HG03442 (cell line): ENCODE measurements at regions not wholly inside any gene's neighbourhood (a gene's known extent, or its start where the extent isn't known, plus 50 kb on each side); places are given as distances from the start of the nearest gene placed in this dataset.

Source experiments
- ATAC-seq: cut with Tn5 transposase; IDR thresholded peaks from one replicate; pipeline ENCODE4 v1.9.1; 2021; ENCODE audit warnings: mild to moderate bottlenecking, moderate library complexity; ENCODE audit not compliant: unreplicated experiment

DNA sequence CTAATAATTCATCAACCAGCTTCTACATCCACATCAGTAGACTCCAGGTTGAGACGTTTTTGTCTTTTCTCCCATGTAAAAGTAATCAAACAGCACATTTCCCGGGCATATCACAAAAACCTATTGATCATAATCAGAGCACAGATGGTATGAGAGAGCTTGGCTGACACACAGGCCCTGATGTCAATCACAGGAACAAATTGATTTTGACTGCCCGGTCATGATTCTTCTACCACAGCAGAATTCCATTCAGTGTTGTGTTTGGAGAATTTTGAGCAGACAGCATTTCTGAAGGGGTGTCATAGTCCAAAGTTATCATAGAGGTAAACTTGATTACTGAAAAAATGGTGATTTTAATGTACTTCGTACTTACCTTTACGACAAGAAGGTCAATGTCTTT, 351.1 kb downstream of the ZSWIM6 start:
- no peak for ATAC-seq

DNA sequence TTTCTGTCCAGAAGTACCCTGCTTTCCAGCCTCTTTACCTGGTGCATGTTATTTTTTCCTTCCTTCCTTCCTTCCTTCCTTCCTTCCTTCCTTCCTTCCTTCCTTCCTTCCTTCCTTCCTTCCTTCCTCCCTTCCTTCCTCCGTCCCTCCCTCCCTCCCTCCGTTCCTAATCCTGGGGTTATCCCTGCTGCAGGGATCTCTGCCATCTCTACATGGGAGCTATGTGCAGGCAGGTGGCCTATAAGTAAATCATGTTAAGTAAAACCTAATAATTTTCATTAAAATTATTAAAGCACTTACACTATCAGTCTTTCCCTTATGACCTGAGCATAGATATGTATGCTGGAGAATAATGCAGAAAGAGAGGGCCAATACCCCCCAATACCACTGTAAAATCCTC, 351.9 kb downstream of the ZSWIM6 start:
- no peak for ATAC-seq

DNA sequence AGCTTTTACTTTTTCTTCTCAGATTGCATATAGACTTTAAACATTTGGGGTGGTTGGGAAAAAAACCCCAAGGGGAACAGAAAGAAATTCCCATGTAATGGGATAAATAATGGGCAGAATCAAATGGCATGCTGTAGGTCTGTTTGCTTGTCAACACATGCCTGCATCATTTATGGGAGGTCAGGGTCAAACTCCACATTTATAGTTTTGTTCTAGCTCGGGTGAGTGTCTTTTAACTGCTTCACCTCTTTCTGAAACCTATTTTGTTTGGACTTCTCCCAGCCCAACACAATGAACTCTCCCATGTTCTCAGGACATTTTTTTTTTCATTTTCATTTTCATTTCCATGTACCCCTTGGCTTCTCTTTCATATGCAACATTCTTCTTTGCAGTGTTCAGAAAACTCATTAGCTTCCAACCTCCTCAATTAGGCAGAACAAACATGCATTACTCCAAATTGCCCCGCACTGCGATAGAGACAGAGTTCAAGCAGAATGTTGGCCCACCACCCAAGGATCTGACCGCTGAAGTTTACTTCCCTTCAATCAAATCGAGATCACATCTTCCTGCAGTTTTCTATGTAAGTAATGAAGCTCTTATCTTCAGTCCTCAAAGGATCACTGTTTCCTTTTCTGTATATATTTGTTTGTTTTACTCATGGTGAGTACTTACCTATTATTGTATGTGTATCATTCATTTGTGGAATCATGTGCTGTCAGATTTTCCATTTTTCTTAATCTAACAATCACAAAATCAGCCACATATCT, 354.6 kb downstream of the ZSWIM6 start:
- ATAC-seq, result no peak

DNA sequence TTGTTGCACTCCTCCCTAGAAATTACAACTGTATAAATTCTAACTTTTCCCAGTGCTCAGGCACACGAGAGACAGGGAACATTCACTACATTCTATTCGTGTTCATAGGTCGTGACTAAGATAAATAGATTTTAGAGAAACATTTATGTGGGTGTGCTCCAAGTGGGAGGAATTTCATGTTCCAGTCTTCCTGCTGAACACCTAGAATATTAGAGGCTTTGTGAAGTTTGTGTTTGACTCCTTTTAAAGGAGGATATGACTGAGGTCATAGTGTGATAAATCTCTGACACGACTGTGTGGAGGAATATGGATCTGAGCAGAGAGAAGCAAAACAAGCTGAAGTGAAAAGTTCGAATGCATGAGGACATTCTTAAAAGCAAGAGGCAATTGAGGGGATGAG, 355.3 kb downstream of the ZSWIM6 start:
- no peak for ATAC-seq

DNA sequence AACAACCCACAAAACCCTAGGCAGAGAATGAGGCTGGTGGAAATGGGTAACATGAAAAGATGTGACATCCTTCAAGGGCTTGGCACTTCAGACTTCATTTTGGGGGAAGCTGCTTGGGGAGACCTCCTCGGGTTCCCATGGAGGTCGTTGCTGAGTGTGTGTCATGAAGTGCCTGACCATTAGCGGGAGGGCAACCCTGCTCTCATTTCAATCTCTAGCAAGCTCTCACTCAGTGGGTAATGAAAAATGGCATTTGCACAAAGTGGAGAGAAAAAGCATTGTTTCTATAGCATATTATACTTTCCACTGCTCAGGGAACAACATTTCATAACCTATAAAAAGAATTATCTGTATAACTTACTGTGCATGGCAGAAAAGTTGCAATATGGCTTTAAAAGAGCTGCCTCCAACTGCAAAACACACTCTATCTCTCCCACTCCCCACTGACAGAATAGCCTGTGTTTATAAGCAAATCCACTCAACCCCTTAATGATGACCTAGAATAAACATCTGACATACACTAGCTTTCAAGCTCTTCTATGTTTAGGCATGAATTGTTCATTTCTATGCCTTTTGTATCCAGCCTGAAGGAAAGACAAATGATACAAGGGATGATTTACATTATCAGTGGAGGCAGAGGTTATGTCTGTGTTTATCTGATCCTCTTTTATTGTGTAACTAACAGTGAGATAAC, 357.2 kb downstream of the ZSWIM6 start:
- no peak for ATAC-seq

DNA sequence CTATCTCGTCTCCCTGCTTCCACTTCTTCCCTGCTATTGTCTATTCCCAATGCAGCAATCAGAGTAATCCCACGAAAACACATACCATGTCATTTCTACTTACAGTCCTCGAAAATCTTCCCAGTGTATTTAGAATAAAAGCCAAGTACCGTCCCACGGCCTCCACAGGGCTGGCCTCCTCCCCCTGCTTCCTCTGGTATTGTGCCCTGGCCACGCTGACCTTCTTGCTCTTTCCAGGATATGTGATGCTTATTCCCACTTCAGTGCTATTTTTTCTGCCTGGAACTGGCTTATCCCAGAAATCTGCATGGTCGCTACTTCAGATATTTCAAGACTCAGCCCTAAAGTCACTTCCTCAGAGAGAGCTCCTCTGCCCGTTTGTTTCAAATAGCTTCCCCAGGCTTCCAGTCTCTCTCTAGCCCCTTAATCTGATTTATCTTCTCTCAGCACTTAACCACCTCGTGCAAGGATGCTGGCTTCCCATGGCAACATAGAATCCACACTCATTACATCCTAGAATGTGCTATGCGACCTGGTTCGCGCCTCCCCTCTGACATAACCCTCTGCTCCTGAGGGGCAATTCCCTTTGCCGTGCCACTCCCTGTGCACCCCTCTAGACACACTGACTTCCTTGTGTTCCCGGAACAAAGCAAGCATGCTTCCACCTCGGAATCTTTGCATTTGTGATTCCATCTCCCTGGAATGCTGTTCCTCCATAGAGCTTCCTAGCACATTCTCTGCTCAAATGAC, 365.9 kb downstream of the ZSWIM6 start:
- ATAC-seq, result no peak

DNA sequence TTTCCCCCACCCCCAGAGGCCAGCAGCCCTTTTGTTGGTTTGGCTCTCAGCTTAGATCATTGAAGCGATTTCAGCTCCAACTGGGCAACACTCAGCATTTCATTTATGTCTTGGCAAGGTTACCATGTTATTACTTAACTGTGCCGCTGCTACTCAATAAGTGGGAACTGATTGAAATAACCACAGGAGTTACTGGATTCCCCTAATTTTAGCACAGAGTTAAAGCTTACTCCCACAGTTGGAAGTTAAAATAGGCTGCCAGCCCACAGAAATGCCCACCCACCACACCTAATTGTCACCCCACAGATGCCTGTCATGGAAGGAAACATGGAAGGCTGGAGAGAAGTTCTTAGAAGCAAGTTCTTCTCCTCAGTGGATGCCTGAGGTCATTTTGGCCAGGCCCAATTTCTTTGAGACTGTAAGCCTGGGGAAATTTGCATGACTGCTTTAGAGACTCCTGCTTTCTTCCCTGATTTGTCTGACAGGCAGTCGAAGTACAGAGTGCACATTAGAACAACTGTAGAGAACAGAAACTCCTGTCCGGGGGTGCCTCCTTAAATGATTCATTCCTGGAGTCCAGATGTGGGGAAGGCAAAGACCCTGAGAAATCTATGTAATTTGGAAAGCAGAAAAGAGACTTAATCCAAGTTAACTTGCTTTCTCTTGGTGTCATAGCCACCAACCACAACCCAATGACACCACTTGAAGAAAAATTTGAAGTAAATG, 370.0 kb downstream of the ZSWIM6 start:
- peak; percentile 72 for ATAC-seq

DNA sequence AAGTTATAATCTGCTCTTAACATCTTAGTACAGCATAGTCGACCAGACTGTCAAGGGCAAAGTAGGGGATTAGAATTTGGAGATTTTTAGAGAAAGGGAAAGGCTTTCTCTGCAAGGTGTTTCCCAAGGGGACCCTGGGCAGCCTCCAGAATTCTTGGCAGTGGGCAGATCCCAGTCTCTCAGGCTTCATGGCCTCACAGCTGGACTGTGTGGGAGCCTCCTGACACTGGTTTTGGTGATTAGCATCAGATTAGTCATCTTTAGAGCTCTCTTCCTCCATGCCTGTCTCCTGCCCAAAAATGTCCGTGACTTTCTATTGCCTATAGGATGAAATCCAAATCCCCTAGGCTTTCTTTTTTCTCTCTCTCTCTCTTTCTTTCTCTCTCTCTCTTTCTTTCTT, 370.7 kb downstream of the ZSWIM6 start:
- ATAC-seq, result no peak

DNA sequence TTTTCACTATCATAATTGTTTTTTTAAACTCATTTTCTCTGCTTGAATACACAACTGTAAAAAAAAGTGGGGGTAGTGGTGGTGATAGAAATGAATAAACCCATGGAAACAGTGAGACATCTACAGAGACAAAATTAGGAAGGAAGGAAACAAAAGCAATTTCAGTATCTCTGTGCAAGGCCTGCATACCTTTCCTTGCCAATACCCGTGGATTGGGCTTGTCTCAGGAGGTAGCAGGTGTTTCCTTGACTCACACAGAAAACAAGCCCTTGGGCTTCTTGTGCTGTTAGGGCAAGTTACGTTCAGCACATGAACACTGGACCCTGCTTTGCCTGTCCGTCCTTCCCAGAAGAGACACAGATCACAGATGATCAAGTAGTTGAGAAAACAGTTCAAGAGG, 372.2 kb downstream of the ZSWIM6 start:
- ATAC-seq, result peak; percentile 43

DNA sequence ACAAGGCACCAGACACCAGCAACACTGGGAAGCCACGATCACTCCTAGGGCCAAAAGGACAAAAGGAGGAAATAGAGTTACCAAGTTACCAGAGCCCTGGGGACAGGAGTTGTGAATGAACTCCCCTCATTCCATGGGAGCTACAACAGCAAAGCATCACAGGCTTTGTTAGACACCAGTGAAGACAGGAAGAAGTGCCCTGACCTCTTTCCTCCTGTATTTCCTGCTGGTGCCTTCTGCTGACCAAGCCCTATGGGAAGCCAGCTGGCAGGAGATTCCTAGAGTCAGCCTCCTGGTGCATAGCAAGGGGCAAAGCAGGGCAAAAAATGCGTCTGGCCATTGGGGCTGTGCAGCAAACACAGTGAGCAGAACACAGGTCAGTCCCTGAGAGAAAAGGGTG, 374.7 kb downstream of the ZSWIM6 start:
- no peak for ATAC-seq

DNA sequence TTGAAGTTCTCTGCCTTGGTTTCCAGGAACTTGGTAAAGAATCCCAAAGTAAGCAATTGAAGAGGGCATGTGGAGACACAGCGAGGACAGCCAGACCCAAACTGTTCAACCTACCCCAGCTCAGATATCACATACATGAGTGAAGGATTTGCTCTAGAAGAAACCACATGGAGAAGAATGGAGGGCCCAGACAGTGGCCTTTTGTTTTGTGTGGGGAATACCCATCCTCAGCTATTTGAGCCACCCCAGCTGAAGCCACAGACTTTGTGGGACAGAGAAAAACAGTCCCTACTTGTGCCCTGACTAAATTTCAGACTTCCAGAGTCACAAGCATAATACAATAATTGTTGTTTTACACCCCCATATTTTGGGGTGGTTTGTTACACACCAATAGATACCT, 387.1 kb downstream of the ZSWIM6 start:
- no peak for ATAC-seq

DNA sequence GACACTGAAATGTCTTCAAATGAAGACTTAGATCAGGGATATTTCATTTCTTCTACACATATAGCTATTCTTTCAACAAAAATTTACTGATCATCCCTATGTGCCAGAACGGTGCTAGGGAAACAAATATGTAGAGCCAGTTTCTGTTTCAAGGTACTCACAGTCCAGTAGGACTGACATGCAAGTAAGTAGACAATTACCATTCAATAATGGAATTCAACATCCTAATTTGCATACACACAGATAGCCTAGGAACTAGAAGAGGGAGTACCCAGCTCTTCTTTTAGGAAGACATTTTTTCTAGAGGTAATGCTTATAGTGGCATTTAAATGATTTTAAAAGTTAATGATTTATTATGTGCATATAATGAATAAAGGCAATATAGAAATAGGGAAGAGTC, 388.8 kb downstream of the ZSWIM6 start:
- no peak for ATAC-seq

DNA sequence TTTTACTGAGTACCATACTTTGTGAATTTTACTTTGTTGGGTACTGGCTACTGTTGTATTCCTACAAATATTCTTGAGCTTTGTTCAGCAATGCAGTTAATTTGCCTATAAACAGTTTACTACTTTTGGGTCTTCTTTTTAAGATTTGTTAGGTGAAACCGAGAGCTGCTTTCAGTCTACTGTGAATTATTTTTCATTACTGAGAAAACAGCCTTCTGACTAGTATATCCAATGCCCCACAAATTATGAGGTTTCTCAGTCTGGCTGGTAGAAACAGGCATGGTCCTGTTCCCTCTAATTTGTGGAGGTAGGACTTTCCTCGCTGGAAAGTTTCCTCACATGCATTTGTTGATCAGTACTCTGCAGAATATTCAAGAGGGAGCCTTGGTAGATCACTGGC, 392.0 kb downstream of the ZSWIM6 start:
- ATAC-seq, result no peak

DNA sequence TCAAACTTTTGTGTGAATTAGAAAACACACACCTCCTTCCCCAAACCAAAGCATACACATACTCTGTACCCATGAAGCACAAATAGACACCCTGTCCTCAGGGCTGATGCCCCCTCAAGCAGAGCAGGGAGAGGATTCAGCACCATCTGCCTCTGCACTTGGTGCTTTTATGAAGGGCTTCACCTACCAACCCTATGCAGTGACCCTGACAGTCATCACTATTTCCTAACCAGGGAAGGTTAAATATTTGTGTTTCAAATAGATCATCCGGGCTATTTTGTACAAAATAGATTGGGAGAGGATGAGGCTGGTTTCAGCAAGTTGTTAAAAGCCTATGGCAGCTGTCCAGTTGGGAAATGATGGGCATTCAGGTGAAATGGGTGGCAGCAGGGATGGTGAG, 396.2 kb downstream of the ZSWIM6 start:
- ATAC-seq, result no peak

DNA sequence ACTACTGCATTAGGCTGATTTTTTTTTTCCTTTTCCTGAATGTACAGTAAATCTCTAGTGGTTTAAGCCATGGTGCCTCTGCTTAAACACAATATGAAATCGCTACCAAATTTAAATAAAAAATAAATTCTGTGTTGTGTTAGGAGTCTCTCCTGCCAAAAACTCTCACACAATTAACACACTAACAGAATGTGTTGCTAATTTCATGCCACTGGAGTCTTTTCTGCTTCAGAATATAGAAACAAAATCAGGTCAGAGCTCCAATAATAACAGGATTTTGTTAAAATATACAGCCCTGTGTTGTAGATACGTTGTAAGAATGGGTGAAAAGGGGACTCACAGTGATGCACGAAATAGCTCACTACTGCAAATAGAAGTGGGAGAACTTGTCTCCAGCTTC, 398.8 kb downstream of the ZSWIM6 start:
- ATAC-seq, result no peak

DNA sequence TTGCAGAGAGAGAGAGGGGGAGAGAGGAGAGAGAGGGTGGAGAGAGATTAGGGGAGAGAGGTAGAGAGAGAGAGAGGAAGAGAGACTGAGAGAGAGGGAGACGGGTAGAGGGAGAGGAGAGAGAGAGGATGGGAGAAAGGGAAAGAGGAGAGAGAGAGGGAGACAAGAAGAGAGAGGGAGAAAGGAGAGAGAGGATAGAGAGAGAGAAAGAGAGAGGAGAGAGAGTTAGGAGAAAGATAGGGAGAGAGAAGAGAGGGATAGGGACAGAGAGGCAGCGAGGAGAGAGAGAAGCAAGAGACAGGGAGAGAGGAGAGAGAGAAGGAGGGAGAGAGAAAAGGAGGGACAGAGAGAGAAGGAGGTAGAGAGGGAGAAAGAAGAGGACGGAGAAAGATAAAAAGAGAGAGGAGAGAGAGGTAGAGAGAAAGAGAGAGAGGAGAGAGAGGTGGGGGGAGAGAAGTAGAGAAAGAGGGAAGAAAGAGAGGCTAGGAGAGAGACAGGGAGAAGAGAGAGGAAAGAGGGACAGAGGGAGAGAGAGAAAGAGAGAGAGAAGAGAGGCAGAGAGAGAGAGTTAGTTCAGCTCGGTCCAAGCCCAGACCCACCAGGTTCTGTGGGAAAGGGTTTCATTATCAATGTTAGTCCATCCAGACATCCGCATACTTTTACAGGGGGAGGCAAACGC, 399.3 kb downstream of the ZSWIM6 start:
- no peak for ATAC-seq

DNA sequence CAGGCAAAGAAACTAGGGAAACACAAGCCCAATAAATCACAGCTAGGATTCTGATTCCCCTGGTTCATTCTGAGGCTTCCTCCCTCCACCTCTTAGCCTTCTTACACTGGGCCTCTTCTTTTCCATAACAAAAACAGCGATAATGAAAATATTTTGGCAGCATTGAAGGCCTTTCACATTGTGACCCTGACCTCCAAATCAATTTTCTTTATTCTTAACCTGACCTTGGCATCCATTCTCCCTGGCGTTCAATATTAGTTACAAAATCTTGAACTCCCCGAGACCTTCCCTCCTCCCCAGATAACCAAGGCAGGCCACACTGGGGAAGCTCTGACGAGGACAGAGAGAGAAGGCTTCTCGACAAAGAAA, 399.9 kb downstream of the ZSWIM6 start:
- no peak for ATAC-seq

DNA sequence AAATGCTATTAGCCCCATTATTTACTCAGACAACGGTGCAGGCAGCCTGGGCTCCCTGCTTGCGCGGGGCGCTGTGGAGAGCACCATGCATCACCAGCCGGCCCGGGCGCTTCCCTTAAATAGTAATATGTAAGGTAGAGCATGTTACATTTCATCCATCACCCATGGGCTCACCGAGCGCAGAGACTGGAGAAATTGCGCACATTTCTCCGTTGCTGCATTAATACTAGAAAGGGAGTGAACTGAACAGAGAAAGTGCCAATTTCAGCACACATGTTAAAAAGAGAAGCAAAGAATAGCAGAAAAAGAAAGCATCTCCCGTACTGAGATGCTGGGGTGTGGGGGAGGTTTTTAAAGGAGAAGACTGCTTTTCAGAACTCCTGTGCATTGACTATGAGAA, 400.3 kb downstream of the ZSWIM6 start:
- no peak for ATAC-seq

DNA sequence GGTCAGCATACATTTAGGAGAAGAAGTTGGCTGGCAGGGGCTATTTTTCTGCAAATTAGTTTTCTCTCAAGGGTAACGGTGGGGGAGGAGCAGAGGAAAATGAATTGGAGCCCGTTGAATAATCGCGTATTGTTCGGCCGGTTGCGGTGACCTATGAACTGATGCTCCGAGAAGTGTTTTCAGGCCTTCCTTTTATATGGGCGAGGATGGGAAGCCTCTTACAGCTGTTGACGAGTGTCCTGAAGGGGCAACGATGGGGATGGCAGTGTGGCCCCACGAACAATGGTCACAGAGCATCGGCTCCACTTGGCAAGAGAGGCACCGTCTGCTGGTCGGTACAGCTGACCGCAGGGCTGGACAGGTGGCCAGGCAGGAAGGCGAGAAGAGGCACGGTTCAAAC, 400.7 kb downstream of the ZSWIM6 start:
- ATAC-seq, result no peak

DNA sequence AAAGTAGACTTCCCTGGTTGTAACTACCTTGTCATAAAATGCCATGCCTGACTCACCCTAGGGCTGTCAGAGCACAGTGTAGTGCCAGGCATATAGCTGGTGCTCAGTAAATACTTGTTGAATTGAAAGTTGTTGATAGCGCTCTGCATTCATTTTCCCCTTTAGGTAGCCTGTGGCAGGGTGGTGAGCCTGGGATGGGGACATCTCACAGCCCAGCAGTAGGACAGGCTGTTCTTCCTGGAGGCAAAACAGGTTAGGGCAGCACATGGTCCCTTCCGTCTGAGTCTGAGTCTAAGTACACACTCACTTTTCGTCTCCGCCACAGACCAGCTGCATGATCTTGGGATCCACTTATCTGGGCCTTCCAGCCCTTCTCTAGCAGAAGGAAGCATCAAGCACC, 401.9 kb downstream of the ZSWIM6 start:
- ATAC-seq, result no peak

DNA sequence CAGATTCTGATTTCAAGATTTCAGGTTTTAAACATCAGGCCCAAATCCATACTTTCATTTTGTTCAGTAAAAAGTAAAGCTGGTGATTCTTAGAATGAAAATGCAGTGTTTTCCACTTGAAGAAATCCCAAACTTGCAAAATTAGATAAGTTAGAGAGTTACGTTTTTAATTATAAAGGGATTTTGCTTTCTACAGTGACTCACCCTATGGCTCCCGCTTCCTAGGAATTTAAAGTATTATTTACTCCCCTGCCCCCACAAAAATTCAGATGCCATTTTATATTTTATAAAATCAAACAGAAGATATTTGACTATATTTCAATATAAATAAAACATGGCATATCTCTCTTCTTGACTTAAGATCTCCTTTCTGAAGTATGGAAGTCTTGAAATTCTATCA, 402.9 kb downstream of the ZSWIM6 start:
- ATAC-seq, result no peak
